C4-2B (cell line): ENCODE measurements at regions not wholly inside any gene's neighbourhood (a gene's known extent, or its start where the extent isn't known, plus 50 kb on each side); places are given as distances from the start of the nearest gene placed in this dataset.

Experiments
- CTCF ChIP-seq: fragments of 450-650 bp; conservative IDR thresholded peaks from 2 replicates; pipeline ENCODE4 v1.5.1; 2017; ENCODE audit warnings: mild to moderate bottlenecking
- ZFX ChIP-seq: fragments of 450-650 bp; IDR thresholded peaks from 2 replicates; pipeline ENCODE4 v1.6.1; 2017

DNA sequence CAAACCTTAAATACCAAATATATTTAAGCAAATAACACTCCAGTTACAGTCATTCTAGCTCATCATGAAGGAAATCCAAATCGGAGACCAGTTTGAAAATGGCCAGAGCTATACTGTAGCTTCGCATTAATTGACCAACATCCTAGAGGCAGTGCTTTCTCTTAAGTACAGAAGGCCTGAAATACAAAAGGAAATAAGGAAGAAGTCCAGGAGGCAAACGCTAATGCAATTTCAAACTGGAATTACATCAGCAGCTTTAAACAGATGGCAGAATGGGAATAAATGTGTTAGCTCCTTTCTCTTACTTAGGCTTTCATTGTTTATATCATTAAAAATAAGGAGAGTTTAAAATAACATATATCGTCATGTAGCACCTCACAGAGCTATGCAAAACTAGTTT lies 197.0 kb downstream of the SEC61B start:
- TF ChIP-seq CTCF: no peak
- TF ChIP-seq ZFX: no peak
